ENCODE measurements at regions not wholly inside any gene's neighbourhood (a gene's known extent, or its start where the extent isn't known, plus 50 kb on each side); places are given as distances from the start of the nearest gene placed in this dataset.
A peak's percentile ranks its signal among the peaks of the same experiment; 100 is the strongest.
"Not testable (repeated sequence)": the region's sequence is repeated elsewhere in the genome, so short reads cannot be mapped to it uniquely, and the experiment has no call there.

- not testable (repeated sequence) for DNase-seq (ENCODE audit: low read depth in 2 of 2, low spot score in 1 of 2)
Observed at GRCh38 chr21:6363591-6363990, 4157.8 kb upstream of the TPTE start.

DNA sequence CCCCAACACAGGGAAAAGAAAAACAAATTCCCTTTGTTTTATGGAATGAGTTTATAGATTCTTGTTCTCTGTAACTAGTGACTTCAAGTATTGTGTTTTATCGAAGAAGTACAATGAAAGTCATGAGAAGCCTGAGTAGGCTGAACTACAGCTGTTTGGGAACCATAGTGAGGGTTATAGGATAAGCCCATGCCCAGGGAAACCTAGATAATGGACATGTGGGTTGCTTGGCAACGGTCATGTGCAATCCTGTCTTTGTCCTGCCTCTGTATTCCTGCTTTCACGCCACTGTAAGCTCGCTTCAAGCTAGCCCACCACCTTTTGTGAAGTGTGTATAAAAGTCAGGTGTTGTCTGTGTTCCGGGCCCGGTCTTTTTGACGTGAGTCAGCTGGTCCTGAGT lies 4152.6 kb upstream of the TPTE start:
- not testable (repeated sequence) for DNase-seq (ENCODE audit: low read depth in 2 of 2, low spot score in 1 of 2)

DNA sequence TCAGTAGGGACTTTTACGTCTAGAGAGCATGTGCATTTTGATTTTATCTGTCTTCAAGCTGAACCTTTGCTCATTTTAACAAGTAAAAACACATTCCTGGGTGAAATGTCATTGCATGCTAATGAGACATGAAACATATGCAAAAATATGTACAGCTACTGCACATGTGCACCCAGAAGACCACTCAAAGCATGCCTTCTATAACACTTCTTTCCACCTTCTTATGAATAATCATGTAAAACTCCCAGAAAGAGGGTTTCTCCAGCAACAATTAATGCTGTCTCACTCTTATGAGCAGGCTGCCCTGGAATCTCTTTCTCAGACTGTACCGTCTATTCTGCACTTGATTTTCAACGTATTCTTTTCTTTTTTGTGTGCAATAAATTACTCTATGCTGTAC lies 4148.1 kb upstream of the TPTE start:
- DNase-seq (ENCODE audit: low read depth in 2 of 2, low spot score in 1 of 2), result not testable (repeated sequence)

GRCh38 chr21:6374232-6374631 lies 4147.2 kb upstream of the TPTE start:
- peak in 1 of 2 donors; percentile 8 for DNase-seq (ENCODE audit: low read depth in 2 of 2, low spot score in 1 of 2)

DNA sequence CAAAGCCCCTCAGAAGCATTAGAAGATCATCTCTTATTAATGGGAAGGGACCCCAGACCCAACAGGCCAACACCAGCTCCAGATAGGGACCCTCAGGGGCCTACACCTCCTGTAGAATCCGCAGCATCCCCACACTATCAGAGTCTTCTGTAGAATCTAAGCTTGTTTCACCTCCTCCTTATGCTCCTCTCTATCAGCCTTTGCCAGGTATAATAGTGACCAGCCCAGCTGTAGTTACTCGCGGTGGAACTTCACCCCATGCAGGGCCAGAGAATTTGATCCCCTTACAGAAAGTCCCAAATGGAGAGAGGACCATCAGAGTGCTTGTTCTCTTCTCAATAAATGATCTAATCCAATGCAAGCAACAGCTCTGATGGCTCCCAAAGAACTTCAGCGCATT lies 4146.5 kb upstream of the TPTE start:
- not testable (repeated sequence) for DNase-seq (ENCODE audit: low read depth in 2 of 2, low spot score in 1 of 2)

- not testable (repeated sequence) for DNase-seq (ENCODE audit: low read depth in 2 of 2, low spot score in 1 of 2)
Observed at GRCh38 chr21:6375776-6376175, 4145.6 kb upstream of the TPTE start.

GRCh38 chr21:6376321-6377070 lies 4144.9 kb upstream of the TPTE start:
- DNase-seq (ENCODE audit: low read depth in 2 of 2, low spot score in 1 of 2), result not testable (repeated sequence)

Data from stimulated activated CD8-positive, alpha-beta memory T cell treated with anti-CD3 and anti-CD28 coated beads, Interleukin-4, amount 100 ng/mL, for 1 hour (primary cell).